Prostate gland (tissue), 2 donors: ENCODE measurements at regions not wholly inside any gene's neighbourhood (a gene's known extent, or its start where the extent isn't known, plus 50 kb on each side); places are given as distances from the start of the nearest gene placed in this dataset.

Source experiments
- CTCF ChIP-seq, 4 experiments: fragments of 200-600 bp in 2 of 4; fragments of 450-650 bp in 2 of 4; sonication (generic) in 2 of 4; IDR thresholded peaks; 1 replicate in 3 of 4; 2 replicates in 1 of 4; pipeline ENCODE4 v1.5.1; 2016 to 2019; ENCODE audit warnings: antibody characterized with exemption in 4 of 4, mild to moderate bottlenecking in 2 of 4, moderate library complexity in 2 of 4
- POLR2A ChIP-seq: fragments of 450-650 bp; IDR thresholded peaks from one replicate; pipeline ENCODE4 v1.6.1; 2016; ENCODE audit warnings: antibody characterized with exemption, mild to moderate bottlenecking

- TF ChIP-seq CTCF (IDR thresholded peaks at IDR 0.05) (no peak), POLR2A (no peak)
Observed at GRCh38 chr5:39662945-39663344, 238.2 kb upstream of the DAB2 start.
